IPS-20b (cell line): ENCODE measurements at regions not wholly inside any gene's neighbourhood (a gene's known extent, or its start where the extent isn't known, plus 50 kb on each side); places are given as distances from the start of the nearest gene placed in this dataset.

Experiments used
- H3K27ac ChIP-seq: one replicate; pipeline ENCODE4 v1.5.1; 2013; ENCODE audit warnings: low read length
- H3K27me3 ChIP-seq: 2 replicates; pipeline ENCODE4 v1.6.1; 2013; ENCODE audit warnings: mild to moderate bottlenecking, low read length, inconsistent platforms; ENCODE audit not compliant: insufficient read depth
- H3K36me3 ChIP-seq: 2 replicates; pipeline ENCODE4 v1.6.1; 2013; ENCODE audit warnings: low read depth, mild to moderate bottlenecking, inconsistent platforms, low read length, moderate library complexity; ENCODE audit not compliant: insufficient read depth
- H3K4me1 ChIP-seq: 2 replicates; pipeline ENCODE4 v1.6.1; 2013; ENCODE audit warnings: mild to moderate bottlenecking, control low read depth, inconsistent platforms, low read length, moderate library complexity; ENCODE audit not compliant: insufficient read depth
- H3K4me3 ChIP-seq: 2 replicates; pipeline ENCODE4 v1.5.1; 2013; ENCODE audit warnings: mild to moderate bottlenecking, low read length, inconsistent platforms
- H3K9ac ChIP-seq: 2 replicates; pipeline ENCODE4 v1.6.1; 2013; ENCODE audit warnings: low read depth, mild to moderate bottlenecking, inconsistent platforms, low read length, moderate library complexity
- H3K9me3 ChIP-seq: 2 replicates; pipeline ENCODE4 v1.6.1; 2013; ENCODE audit warnings: mild to moderate bottlenecking, low read depth, low read length, inconsistent platforms; ENCODE audit not compliant: insufficient read depth

DNA sequence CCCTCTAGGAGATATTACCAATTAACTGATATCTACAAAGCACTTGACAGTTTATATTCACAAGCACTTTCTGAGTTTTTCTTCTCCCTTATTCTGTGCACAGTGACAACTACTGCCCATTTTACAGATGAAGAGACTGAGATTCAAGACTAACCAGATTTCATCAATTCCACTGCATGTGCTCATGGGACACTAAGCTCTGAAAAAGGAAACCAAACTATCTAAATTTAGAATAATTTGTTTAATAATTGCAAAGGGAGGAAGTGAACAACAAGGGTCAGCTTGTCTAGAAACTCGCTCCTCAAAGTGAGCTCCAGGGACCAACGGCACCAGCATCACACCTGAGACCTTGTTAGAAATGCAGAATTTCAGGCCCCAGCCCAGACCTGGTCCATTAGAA lies 50.8 kb upstream of the MYLIP start:
- H3K4me3 ChIP-seq, result no peak overlapping the region
- no peak overlapping the region for H3K9ac ChIP-seq
- no peaks in the 10 kb centered on the region for H3K9me3 ChIP-seq
- no peaks in the 10 kb centered on the region for H3K4me1 ChIP-seq
- no peak overlapping the region for H3K27ac ChIP-seq
- no peaks in the 10 kb centered on the region for H3K27me3 ChIP-seq
- H3K36me3 ChIP-seq, result no peaks in the 10 kb centered on the region

GRCh38 chr6:16069671-16070070 lies 59.2 kb upstream of the MYLIP start:
- Histone ChIP-seq H3K27me3 (no peaks in the 10 kb centered on the region), H3K4me1 (peaks cover 3% of the 10 kb centered on the region; the same call in 1 of the 2 replicates)

GRCh38 chr6:16069222-16069621 lies 59.7 kb upstream of the MYLIP start:
- no peak overlapping the region for H3K27ac ChIP-seq
- H3K27me3 ChIP-seq, result no peaks in the 10 kb centered on the region
- H3K4me1 ChIP-seq, result peaks cover 7% of the 10 kb centered on the region; the same call in 1 of the 2 replicates
- no peak overlapping the region for H3K9ac ChIP-seq
- H3K4me3 ChIP-seq, result no peak overlapping the region
- no peaks in the 10 kb centered on the region for H3K9me3 ChIP-seq
- H3K36me3 ChIP-seq, result no peaks in the 10 kb centered on the region

More at GRCh38 chr6:16069671-16070070, 59.2 kb upstream of the MYLIP start:
- no peaks in the 10 kb centered on the region for H3K36me3 ChIP-seq
- H3K27ac ChIP-seq, result no peak overlapping the region
- H3K4me3 ChIP-seq, result no peak overlapping the region
- H3K9ac ChIP-seq, result no peak overlapping the region
- H3K9me3 ChIP-seq, result no peaks in the 10 kb centered on the region

DNA sequence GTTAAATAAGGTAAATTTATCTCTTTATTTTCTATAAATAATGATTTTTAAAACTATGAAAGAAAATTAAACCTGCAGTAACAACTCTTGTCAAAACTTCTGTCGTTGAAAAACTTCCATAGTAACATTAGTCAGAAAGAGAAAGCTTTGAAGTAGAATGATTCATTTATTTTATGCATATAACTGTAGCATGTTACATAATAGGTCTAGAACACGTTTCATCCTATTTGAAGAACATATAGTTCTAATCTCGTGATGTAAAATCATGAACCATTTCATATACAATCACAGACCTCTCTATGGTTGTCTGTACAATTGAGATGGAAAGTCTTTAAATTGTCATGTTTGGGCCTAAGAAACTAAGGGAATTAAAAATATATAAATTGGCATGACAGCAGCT lies 61.3 kb upstream of the MYLIP start:
- Histone ChIP-seq H3K9me3 (no peaks in the 10 kb centered on the region), H3K4me1 (peaks cover 14% of the 10 kb centered on the region; the same call in 1 of the 2 replicates), H3K27me3 (no peaks in the 10 kb centered on the region), H3K36me3 (no peaks in the 10 kb centered on the region), H3K9ac (no peak overlapping the region), H3K27ac (no peak overlapping the region), H3K4me3 (no peak overlapping the region)

- Histone ChIP-seq H3K4me3 (no peak overlapping the region), H3K9ac (peak overlapping the region; percentile 19; the same call in 1 of the 2 replicates), H3K36me3 (no peaks in the 10 kb centered on the region), H3K9me3 (no peaks in the 10 kb centered on the region), H3K27ac (no peak overlapping the region), H3K4me1 (peaks cover 21% of the 10 kb centered on the region; the same call in 1 of the 2 replicates), H3K27me3 (no peaks in the 10 kb centered on the region)
Measured at GRCh38 chr6:16064671-16065072, 64.2 kb upstream of the MYLIP start.

GRCh38 chr6:16063580-16063979 lies 65.3 kb upstream of the MYLIP start:
- Histone ChIP-seq H3K27ac (no peak overlapping the region), H3K9me3 (no peaks in the 10 kb centered on the region), H3K4me1 (peaks cover 29% of the 10 kb centered on the region; the same call in 1 of the 2 replicates), H3K36me3 (no peaks in the 10 kb centered on the region), H3K4me3 (no peak overlapping the region), H3K27me3 (no peaks in the 10 kb centered on the region), H3K9ac (no peak overlapping the region)

GRCh38 chr6:16061818-16062217 lies 67.1 kb upstream of the MYLIP start:
- Histone ChIP-seq H3K4me1 (peaks cover 44% of the 10 kb centered on the region), H3K9me3 (no peaks in the 10 kb centered on the region), H3K9ac (no peak overlapping the region), H3K4me3 (no peak overlapping the region), H3K27ac (no peak overlapping the region), H3K36me3 (no peaks in the 10 kb centered on the region), H3K27me3 (no peaks in the 10 kb centered on the region)

- Histone ChIP-seq H3K4me1 (peaks cover 54% of the 10 kb centered on the region), H3K9ac (0 out of 2 replicates have a peak overlapping the region, but pooled peaks have one; percentile 7), H3K36me3 (no peaks in the 10 kb centered on the region), H3K9me3 (no peaks in the 10 kb centered on the region), H3K4me3 (peak overlapping the region; percentile 14; the same call in 1 of the 2 replicates), H3K27me3 (no peaks in the 10 kb centered on the region), H3K27ac (no peak overlapping the region)
Measured at GRCh38 chr6:16060039-16060438, 68.8 kb upstream of the MYLIP start.

GRCh38 chr6:16059496-16059895 lies 69.4 kb upstream of the MYLIP start:
- peak overlapping the region; percentile 14; the same call in 1 of the 2 replicates for H3K4me3 ChIP-seq
- H3K9ac ChIP-seq, result 0 out of 2 replicates have a peak overlapping the region, but pooled peaks have one; percentile 7
- H3K9me3 ChIP-seq, result no peaks in the 10 kb centered on the region
- H3K27me3 ChIP-seq, result no peaks in the 10 kb centered on the region
- H3K27ac ChIP-seq, result no peak overlapping the region
- H3K36me3 ChIP-seq, result no peaks in the 10 kb centered on the region
- peaks cover 49% of the 10 kb centered on the region for H3K4me1 ChIP-seq

GRCh38 chr6:16058929-16059345 lies 69.9 kb upstream of the MYLIP start:
- Histone ChIP-seq H3K27me3 (no peaks in the 10 kb centered on the region), H3K4me3 (no peak overlapping the region), H3K9ac (peak overlapping the region; percentile 1; the same call in 1 of the 2 replicates), H3K4me1 (peaks cover 44% of the 10 kb centered on the region), H3K9me3 (no peaks in the 10 kb centered on the region), H3K36me3 (no peaks in the 10 kb centered on the region), H3K27ac (no peak overlapping the region)

- peaks cover 40% of the 10 kb centered on the region for H3K4me1 ChIP-seq
- no peaks in the 10 kb centered on the region for H3K27me3 ChIP-seq
- no peak overlapping the region for H3K4me3 ChIP-seq
- no peaks in the 10 kb centered on the region for H3K9me3 ChIP-seq
- no peaks in the 10 kb centered on the region for H3K36me3 ChIP-seq
- no peak overlapping the region for H3K27ac ChIP-seq
- peak overlapping the region; percentile 1; the same call in 1 of the 2 replicates for H3K9ac ChIP-seq
Measured at GRCh38 chr6:16058201-16058928, 70.5 kb upstream of the MYLIP start.

GRCh38 chr6:16057446-16057845 lies 71.4 kb upstream of the MYLIP start:
- Histone ChIP-seq H3K9ac (no peak overlapping the region), H3K36me3 (no peaks in the 10 kb centered on the region), H3K9me3 (no peaks in the 10 kb centered on the region), H3K27me3 (no peaks in the 10 kb centered on the region), H3K27ac (no peak overlapping the region), H3K4me1 (peaks cover 40% of the 10 kb centered on the region), H3K4me3 (no peak overlapping the region)
